Activated CD4-positive, alpha-beta T cell treated with anti-CD3 and anti-CD28 coated beads for 36 hours (primary cell): ENCODE measurements at regions not wholly inside any gene's neighbourhood (a gene's known extent, or its start where the extent isn't known, plus 50 kb on each side); places are given as distances from the start of the nearest gene placed in this dataset.

ENCODE experiments used
- ATAC-seq: fragments of 200-7000 bp; cut with Tn5 transposase; one replicate; pipeline ENCODE4 v1.10.0; 2021; ENCODE audit warnings: mild to moderate bottlenecking, moderate library complexity
- CTCF ChIA-PET: fragments of 350-600 bp; sonication (Branson Sonifier 250); formaldehyde crosslinking; loops from one replicate; lab custom pipeline; 2021; ENCODE audit warnings: antibody characterized with exemption; lab: Charles Lee
- POLR2A ChIA-PET: fragments of 350-600 bp; sonication (Branson Sonifier 250); formaldehyde crosslinking; loops from one replicate; lab custom pipeline; 2021; ENCODE audit warnings: antibody characterized with exemption, inconsistent platforms; lab: Charles Lee
- DNase-seq: peaks from one replicate; pipeline ENCODE4 v3.0.0-alpha.2; 2020
- H3K27ac Mint-ChIP-seq: one replicate; pipeline ENCODE4 v1.8.0; 2021; ENCODE audit warnings: mixed read lengths
- H3K27me3 Mint-ChIP-seq: one replicate; pipeline ENCODE4 v1.8.0; 2021; ENCODE audit warnings: mixed read lengths
- H3K36me3 Mint-ChIP-seq: one replicate; pipeline ENCODE4 v1.8.0; 2021; ENCODE audit warnings: low read depth, mixed read lengths
- H3K4me1 Mint-ChIP-seq: one replicate; pipeline ENCODE4 v1.8.0; 2021; ENCODE audit warnings: mixed read lengths
- H3K4me3 Mint-ChIP-seq: one replicate; pipeline ENCODE4 v1.8.0; 2021; ENCODE audit warnings: mild to moderate bottlenecking, moderate library complexity, mixed read lengths
- H3K9me3 Mint-ChIP-seq: one replicate; pipeline ENCODE4 v1.8.0; 2021; ENCODE audit warnings: low read depth, mixed read lengths
- intact Hi-C, 2 experiments: fragments of 100-400 bp; cut with DNase I in 1 of 2; cut with micrococcal nuclease in 1 of 2; formaldehyde crosslinking; loops; one replicate each; pipeline versions ENCODE4 v1.14.2 to v1.15.1; 2022 to 2024; cut with DNase I, micrococcal nuclease

DNA sequence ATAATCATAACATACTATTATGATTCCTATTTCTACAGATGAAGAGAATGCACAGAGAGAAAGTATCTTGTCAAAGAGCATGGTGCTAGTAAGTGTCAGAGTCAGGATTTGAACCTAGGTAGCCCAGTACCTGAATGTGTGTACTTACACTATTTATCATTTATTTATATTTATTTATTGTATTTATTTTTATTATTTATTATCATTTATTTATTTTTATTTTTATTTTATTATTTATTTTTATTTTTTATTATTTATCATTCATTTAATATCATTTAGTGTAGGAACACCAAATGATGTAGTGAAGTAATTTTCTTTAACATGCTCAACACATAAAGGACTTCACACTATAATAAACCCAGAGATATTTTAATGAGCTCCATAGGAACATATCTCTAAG is 209.4 kb upstream of the ZFP42 start:
- POLR2A ChIA-PET: interaction anchor here (0.7 kb wide), 1 partner anchor 1046 kb away, joined by 3 read pairs; no protein-coding TSS in a partner anchor
- no peaks in the 10 kb centered on the region for H3K27me3 Mint-ChIP-seq

DNA sequence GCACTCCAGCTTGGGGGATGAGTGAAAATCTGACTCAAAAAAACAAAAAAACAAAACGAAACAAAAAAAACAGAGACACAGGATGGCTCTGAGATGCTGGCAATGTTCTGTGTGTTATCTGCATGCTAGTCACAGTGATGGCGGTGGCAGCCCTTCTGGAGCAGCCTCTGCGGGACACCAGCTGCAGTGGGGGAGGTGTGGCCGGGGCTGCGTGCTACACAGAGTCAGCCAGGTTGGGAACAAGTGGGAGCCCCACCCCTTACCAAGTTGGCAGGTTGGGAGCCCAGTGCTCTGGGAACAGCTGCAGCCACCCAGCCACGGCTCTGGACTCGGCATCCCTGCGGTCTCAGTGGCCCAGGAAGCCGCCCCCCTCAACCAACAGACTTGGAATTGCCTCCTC is 206.5 kb upstream of the ZFP42 start:
- H3K9me3 Mint-ChIP-seq: peaks cover 3% of the 10 kb centered on the region
- no peak overlapping the region for H3K27ac Mint-ChIP-seq
- H3K4me1 Mint-ChIP-seq: no peaks in the 10 kb centered on the region

More for the DNA sequence above, 209.4 kb upstream of the ZFP42 start:
- Mint-ChIP-seq H3K9me3 (peaks cover 7% of the 10 kb centered on the region), H3K36me3 (no peaks in the 10 kb centered on the region), H3K27ac (no peak overlapping the region), H3K4me1 (no peaks in the 10 kb centered on the region), H3K4me3 (no peak overlapping the region)
- no peak for ATAC-seq
- no peak for DNase-seq
- CTCF ChIA-PET: no interaction called here
- intact Hi-C loops: no loop called here

DNA sequence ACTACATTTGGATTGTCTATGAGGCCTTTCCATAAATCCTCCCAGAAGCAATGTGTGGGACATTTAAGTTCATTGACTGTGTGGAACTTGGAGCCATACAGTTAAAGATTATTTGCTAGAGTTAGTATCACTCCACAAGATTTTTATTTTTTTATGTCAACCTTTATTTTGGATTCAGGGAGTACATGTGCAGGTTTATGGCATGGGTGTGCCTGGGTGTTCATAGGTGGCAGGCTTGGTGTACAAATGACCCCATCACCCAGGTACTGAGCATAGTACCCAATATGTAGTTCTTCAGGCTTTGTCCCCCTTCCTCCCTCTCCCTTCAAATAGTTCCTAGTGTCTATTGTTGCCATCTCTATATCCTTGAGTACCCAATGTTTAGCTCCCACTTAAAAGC is 199.8 kb upstream of the ZFP42 start:
- Mint-ChIP-seq H3K4me1 (no peaks in the 10 kb centered on the region), H3K36me3 (no peaks in the 10 kb centered on the region), H3K4me3 (no peak overlapping the region), H3K27ac (no peak overlapping the region), H3K27me3 (no peaks in the 10 kb centered on the region), H3K9me3 (peaks cover 7% of the 10 kb centered on the region)
- ChIA-PET POLR2A (no interaction called here), CTCF (interaction anchor here (0.6 kb wide), 1 partner anchor 189 kb away, joined by 4 read pairs; no protein-coding TSS in a partner anchor)
- intact Hi-C loops: no loop called here
- ATAC-seq (no peak), DNase-seq (no peak)

More for the DNA sequence above, 206.5 kb upstream of the ZFP42 start:
- DNase-seq (no peak), ATAC-seq (no peak)
- POLR2A ChIA-PET: no interaction called here
- Mint-ChIP-seq H3K27me3 (no peaks in the 10 kb centered on the region), H3K4me3 (no peak overlapping the region), H3K36me3 (no peaks in the 10 kb centered on the region)
- CTCF ChIA-PET: no interaction called here
- intact Hi-C loops: no loop called here

DNA sequence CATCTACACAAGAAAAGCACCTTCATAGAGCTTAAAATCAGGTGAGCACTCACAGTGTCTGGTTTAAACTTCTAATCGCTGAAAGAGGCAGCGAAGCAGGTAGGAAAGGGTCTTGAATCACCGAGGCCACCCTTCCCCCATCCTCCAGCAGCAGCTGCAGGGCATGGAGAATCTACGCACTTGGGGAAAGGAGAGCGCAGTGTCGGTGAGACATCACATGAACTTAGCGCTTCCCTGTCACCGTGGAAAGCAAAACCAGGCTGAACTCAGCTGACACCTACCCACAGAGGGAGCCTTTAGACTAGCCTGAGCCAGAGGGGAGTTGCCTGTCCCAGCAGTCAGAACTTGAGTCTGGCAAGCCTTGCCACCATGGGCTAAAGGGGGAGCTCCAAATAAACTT is 197.2 kb upstream of the ZFP42 start:
- Mint-ChIP-seq H3K27me3 (no peaks in the 10 kb centered on the region), H3K4me1 (no peaks in the 10 kb centered on the region), H3K36me3 (no peaks in the 10 kb centered on the region), H3K4me3 (no peak overlapping the region), H3K27ac (no peak overlapping the region), H3K9me3 (peaks cover 9% of the 10 kb centered on the region)
- POLR2A ChIA-PET: no interaction called here
- CTCF ChIA-PET: no interaction called here
- DNase-seq: no peak
- intact Hi-C loops: no loop called here
- ATAC-seq: no peak

DNA sequence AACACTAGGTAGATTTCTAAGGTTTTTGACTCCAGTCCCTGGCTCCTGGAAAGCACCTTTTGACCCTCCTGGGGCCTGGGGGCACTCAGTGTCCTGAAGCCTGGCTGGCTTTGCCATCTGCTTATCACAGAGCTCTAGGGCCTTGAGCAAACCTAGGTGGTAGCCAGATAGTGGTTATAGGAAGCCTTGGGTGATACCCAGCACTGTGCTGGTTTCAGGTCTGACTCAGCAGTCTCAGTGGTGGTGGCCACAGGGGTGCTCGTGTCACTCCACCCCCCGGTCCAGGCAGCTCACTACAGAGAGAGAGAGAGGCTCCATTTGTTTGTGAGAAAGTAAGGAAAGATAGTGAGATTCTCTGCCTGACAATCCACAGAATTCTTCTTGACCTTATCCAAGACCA is 195.8 kb upstream of the ZFP42 start:
- ATAC-seq (no peak), DNase-seq (no peak)
- ChIA-PET POLR2A (no interaction called here), CTCF (interaction anchor here (0.7 kb wide), 1 partner anchor 1520 kb away, joined by 3 read pairs; no protein-coding TSS in a partner anchor)
- Mint-ChIP-seq H3K27me3 (no peaks in the 10 kb centered on the region), H3K36me3 (no peaks in the 10 kb centered on the region), H3K4me1 (no peaks in the 10 kb centered on the region), H3K4me3 (no peak overlapping the region), H3K9me3 (peaks cover 9% of the 10 kb centered on the region), H3K27ac (no peak overlapping the region)
- intact Hi-C loops: no loop called here

DNA sequence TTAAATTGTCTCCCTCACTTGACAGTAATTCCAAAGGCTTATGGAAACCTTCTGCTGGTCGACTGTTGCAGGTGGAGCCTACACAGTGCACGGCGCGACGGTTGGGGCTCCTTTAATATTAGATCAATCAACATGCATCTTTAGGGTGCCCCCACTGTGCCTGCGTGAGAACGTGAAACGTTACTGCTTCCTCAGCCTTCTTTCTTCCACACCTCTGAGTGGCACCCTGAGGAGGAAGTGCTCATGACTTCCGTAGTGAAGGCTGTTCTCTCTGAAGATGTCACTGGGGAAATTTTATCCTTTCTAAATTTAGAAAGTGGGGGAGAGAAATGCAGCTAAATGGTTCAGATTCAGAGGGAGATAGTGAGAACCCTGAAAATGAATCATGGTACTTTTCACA is 184.0 kb upstream of the ZFP42 start:
- peaks cover 14% of the 10 kb centered on the region for H3K9me3 Mint-ChIP-seq
- H3K36me3 Mint-ChIP-seq: no peaks in the 10 kb centered on the region
- ATAC-seq: no peak
- CTCF ChIA-PET: no interaction called here
- no peaks in the 10 kb centered on the region for H3K4me1 Mint-ChIP-seq
- no peak overlapping the region for H3K27ac Mint-ChIP-seq
- no peaks in the 10 kb centered on the region for H3K27me3 Mint-ChIP-seq
- H3K4me3 Mint-ChIP-seq: no peak overlapping the region
- intact Hi-C loops: no loop called here
- DNase-seq: no peak
- POLR2A ChIA-PET: no interaction called here

DNA sequence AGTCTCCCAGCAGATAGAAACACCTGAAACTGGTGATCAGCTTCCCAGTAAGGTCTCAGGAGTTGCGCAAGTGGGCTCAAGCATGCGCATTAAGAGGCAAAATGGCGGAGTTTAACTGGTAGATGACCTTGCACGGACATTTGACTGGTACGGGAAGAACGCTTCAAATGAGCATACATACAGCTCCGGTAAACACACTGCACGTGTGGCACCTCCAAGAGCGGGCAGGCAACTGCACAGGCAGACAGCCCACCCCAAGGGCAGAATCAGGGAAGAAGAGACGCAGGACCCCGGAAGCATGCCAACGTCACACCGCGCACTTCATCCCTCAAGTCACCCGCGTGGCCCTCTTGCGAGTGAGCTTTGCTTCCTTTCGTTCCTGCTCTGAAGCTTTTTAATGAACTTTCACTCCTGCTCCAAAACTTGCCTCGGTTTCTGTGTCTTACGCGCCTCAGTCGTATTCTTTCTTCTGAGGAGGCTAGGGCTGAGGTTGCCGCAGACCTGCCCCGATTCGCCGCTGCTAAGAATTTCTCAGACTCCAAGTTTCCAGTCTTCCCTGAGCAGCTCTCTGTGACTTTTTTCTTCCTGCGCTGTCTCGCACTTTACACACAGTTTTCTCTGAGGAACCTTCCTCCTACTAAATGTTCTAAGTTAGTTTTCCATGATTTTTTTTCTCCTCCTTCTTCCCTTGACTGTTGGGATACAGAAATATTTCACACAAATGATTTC is 180.7 kb upstream of the ZFP42 start:
- H3K9me3 Mint-ChIP-seq: peaks cover 12% of the 10 kb centered on the region

DNA sequence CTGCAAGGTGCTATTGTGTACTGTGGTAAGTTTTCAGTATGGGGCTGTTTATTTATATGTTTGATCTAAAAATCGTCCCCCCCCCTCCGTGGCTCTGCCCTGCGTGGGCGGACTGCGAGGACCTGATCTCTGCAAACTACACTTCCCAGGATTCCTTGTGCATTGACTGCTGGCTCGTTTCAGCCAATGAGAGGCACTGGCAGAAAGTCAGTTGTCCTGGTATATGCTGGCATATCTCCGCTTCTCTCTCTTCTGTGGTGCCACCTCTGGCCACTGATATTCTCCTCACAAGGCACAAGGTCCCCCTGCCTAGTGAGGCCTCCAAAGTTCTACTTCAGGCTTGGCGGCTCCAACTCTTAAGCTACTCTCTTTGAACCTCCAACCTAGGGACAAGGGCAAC is 168.8 kb upstream of the ZFP42 start:
- H3K9me3 Mint-ChIP-seq: peaks cover 12% of the 10 kb centered on the region
- ChIA-PET CTCF (no interaction called here), POLR2A (no interaction called here)
- H3K4me1 Mint-ChIP-seq: no peaks in the 10 kb centered on the region
- no peak for ATAC-seq
- intact Hi-C loops: no loop called here
- H3K27me3 Mint-ChIP-seq: no peaks in the 10 kb centered on the region
- H3K4me3 Mint-ChIP-seq: no peak overlapping the region
- DNase-seq: no peak
- no peak overlapping the region for H3K27ac Mint-ChIP-seq
- H3K36me3 Mint-ChIP-seq: no peaks in the 10 kb centered on the region

More for the DNA sequence above, 180.7 kb upstream of the ZFP42 start:
- ATAC-seq (no peak), DNase-seq (no peak)
- POLR2A ChIA-PET: no interaction called here
- peak overlapping the region; percentile 58 for H3K4me3 Mint-ChIP-seq
- no peaks in the 10 kb centered on the region for H3K27me3 Mint-ChIP-seq
- no peak overlapping the region for H3K27ac Mint-ChIP-seq
- H3K36me3 Mint-ChIP-seq: no peaks in the 10 kb centered on the region
- intact Hi-C loops: no loop called here
- CTCF ChIA-PET: no interaction called here
- no peaks in the 10 kb centered on the region for H3K4me1 Mint-ChIP-seq

DNA sequence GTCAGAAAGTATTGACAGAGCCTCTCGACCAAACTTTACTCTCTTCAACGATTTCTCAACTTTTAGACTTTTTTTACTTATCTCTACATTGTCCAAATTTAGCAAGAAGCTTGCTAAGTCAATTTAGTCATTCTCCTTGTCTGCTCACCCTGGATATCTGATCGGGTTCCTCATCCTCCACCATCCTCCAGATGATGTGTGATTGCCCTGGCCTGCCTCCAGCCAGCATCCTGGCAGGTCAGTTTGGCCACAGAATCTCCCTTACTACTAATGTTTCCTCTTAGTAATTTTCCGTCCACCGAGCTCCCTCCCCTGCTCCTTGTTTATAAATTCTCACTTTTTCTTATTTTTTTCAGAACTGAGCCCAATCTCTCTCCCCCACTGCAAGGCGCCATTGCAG is 167.9 kb upstream of the ZFP42 start:
- H3K27ac Mint-ChIP-seq: no peak overlapping the region
- H3K36me3 Mint-ChIP-seq: no peaks in the 10 kb centered on the region
- no peak for DNase-seq
- CTCF ChIA-PET: no interaction called here
- POLR2A ChIA-PET: no interaction called here
- H3K9me3 Mint-ChIP-seq: peaks cover 10% of the 10 kb centered on the region
- H3K27me3 Mint-ChIP-seq: no peaks in the 10 kb centered on the region
- intact Hi-C loops: no loop called here
- ATAC-seq: no peak
- no peaks in the 10 kb centered on the region for H3K4me1 Mint-ChIP-seq
- H3K4me3 Mint-ChIP-seq: no peak overlapping the region

DNA sequence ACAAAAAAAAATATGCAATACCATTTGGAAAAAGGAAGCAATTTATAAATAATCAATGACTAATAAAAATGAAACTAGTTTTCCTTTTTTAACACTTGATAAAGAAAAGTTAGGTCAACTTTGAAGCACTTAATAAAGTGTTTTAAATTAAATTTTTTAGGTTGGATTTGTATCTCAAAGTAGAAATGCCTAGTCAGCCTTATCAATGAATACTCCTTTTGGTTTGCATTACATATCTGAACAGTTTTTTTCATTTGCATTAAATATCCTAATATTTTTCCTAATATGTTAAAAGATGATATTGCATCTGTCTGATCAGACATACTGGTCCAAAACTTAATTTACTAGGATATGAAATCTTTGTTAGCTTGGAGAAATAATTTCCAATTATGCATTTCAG is 155.8 kb upstream of the ZFP42 start:
- CTCF ChIA-PET: no interaction called here
- no peak for ATAC-seq
- intact Hi-C loops: no loop called here
- Mint-ChIP-seq H3K9me3 (peaks cover 16% of the 10 kb centered on the region), H3K27me3 (no peaks in the 10 kb centered on the region), H3K27ac (no peak overlapping the region), H3K36me3 (no peaks in the 10 kb centered on the region), H3K4me3 (no peak overlapping the region), H3K4me1 (no peaks in the 10 kb centered on the region)
- POLR2A ChIA-PET: no interaction called here
- no peak for DNase-seq

DNA sequence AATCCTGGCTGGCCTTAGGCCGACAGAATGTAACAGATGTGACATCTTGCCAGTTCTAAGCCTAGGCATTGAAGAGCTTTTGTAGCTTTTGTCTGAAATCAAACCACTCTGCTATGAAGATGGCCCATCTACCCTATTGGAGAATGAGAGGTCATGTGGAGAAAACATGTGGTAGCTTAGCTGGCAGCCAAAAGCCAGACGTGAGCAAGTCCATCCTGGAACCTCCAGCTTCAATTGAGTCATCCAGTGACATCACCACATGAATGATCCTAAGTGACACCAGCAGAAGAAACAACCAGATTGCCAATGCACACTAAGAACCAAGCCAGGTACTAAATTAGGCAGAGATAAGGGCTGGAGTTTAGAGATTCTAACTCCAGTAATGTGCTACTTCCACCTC is 154.8 kb upstream of the ZFP42 start:
- ATAC-seq: no peak
- DNase-seq: no peak
- Mint-ChIP-seq H3K27ac (no peak overlapping the region), H3K4me1 (no peaks in the 10 kb centered on the region), H3K9me3 (peaks cover 16% of the 10 kb centered on the region), H3K27me3 (no peaks in the 10 kb centered on the region), H3K4me3 (no peak overlapping the region), H3K36me3 (no peaks in the 10 kb centered on the region)
- ChIA-PET CTCF (no interaction called here), POLR2A (no interaction called here)
- intact Hi-C loops: no loop called here

DNA sequence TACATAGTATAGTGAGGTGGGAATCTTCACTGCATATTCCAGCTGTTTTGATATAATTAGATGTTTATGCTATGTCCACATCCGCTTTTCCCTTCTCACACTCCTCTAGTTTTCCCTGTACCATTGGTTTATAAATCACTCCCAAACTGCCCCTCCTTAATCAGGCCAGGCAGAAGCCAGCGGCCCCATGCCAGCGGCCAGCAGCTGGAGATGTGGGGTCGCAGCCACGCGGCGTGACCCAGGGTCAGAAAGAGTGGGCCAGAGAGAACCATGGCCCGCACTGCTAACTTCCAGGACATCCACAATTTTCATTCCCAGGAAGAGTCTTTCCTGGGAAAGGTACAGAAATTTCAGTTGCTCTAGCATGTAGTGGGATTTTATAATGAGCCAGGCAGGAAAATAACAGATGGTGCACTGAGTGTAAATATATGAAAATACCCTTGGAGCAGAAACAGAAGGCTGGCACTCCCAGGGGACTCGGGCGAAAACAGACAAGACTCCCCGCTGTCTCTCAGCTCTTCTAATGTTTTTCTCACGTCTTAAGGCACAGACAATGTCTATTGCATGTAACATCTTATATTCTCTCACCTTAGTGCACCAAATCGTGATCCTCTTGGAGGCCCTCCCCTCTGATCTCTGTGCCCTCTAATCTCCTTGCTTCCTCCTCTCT is 145.9 kb upstream of the ZFP42 start:
- Mint-ChIP-seq H3K4me3 (no peak overlapping the region), H3K27ac (no peak overlapping the region), H3K4me1 (no peaks in the 10 kb centered on the region), H3K9me3 (peaks cover 7% of the 10 kb centered on the region), H3K36me3 (no peaks in the 10 kb centered on the region), H3K27me3 (no peaks in the 10 kb centered on the region)
- DNase-seq (no peak), ATAC-seq (no peak)
- ChIA-PET POLR2A (no interaction called here), CTCF (no interaction called here)
- intact Hi-C loops: no loop called here
